HL-60 (cell line): ENCODE measurements at regions not wholly inside any gene's neighbourhood (a gene's known extent, or its start where the extent isn't known, plus 50 kb on each side); places are given as distances from the start of the nearest gene placed in this dataset.

Experiments used
- DNase-seq, 2 experiments: peaks; one replicate each; pipeline ENCODE4 v3.0.0-alpha.2; 2010 to 2020; ENCODE audit warnings: low read depth in 1 of 2, low spot score in 1 of 2
- H3K27ac ChIP-seq: fragments of 250-450 bp; sonication (Bioruptor Pico); replicated peaks from 2 replicates; pipeline ENCODE4 v1.5.1; 2020; ENCODE audit warnings: mild to moderate bottlenecking, moderate library complexity
- H3K27me3 ChIP-seq: fragments of 250-450 bp; sonication (Bioruptor Pico); 2 replicates; pipeline ENCODE4 v1.5.1; 2021; ENCODE audit warnings: mild to moderate bottlenecking, moderate library complexity; ENCODE audit not compliant: insufficient read depth, poor library complexity, severe bottlenecking
- H3K4me3 ChIP-seq: replicated peaks from 2 replicates; pipeline ENCODE4 v1.5.1; 2011; ENCODE audit warnings: mild to moderate bottlenecking, control low read depth, low read length; ENCODE audit not compliant: insufficient read depth
- CTCF ChIP-seq: IDR thresholded peaks from one replicate; pipeline ENCODE4 v1.5.1; 2011; ENCODE audit warnings: low read length, control low read depth, inconsistent platforms; ENCODE audit not compliant: insufficient read depth
- GABPA ChIP-seq: IDR thresholded peaks from 2 replicates; pipeline ENCODE4 v1.6.1; 2012; ENCODE audit warnings: low read depth
- POLR2AphosphoS5 ChIP-seq: IDR thresholded peaks from 2 replicates; pipeline ENCODE4 v1.6.1; 2012; ENCODE audit warnings: low read depth
- REST ChIP-seq: IDR thresholded peaks from 2 replicates; pipeline ENCODE4 v1.6.1; 2012; ENCODE audit warnings: low read depth; ENCODE audit not compliant: insufficient replicate concordance
- SPI1 ChIP-seq: IDR thresholded peaks from 2 replicates; pipeline ENCODE4 v1.6.1; 2012; ENCODE audit warnings: low read depth, mild to moderate bottlenecking, borderline replicate concordance

- no peaks in the 10 kb centered on the region for H3K27me3 ChIP-seq
- no peak overlapping the region for H3K27ac ChIP-seq
- no peak for DNase-seq
- no peak overlapping the region for H3K4me3 ChIP-seq
- TF ChIP-seq CTCF: no peak
- TF ChIP-seq SPI1: no peak
- TF ChIP-seq GABPA: no peak
- no peak for TF ChIP-seq REST
- no peak for TF ChIP-seq POLR2AphosphoS5
These were observed 588.3 kb upstream of the SGCG start for GRCh38 chr13:22592515-22592914.

DNA sequence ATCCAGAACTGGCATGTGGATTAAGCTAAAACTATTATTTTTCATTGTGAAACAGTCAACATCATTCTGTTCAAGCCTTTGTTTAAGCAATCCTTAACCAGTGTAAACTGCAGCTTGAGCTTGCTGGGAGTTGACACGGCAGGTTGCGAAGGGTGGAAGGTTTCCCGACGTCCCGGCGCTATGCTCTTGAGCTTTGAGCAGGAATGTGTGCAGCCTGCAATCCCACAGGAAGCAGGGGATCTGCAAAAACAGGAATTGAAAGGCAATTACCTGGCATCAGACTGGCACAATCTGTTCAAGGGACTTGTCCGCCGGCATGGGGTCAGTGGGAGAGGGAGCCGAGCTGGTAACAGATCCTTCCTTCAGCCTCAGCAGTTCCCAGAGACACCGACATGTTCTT, 586.7 kb upstream of the SGCG start:
- no peak for TF ChIP-seq CTCF
- TF ChIP-seq POLR2AphosphoS5: no peak
- no peak for TF ChIP-seq SPI1
- no peak for TF ChIP-seq GABPA
- TF ChIP-seq REST: no peak
- Histone ChIP-seq H3K4me3 (no peak overlapping the region), H3K27ac (no peak overlapping the region), H3K27me3 (no peaks in the 10 kb centered on the region)
- DNase-seq: no peak

- H3K27me3 ChIP-seq: no peaks in the 10 kb centered on the region
- TF ChIP-seq GABPA (no peak), SPI1 (no peak), CTCF (no peak), REST (no peak), POLR2AphosphoS5 (no peak)
- H3K27ac ChIP-seq: no peak overlapping the region
- H3K4me3 ChIP-seq: no peak overlapping the region
- no peak for DNase-seq
These were observed 584.5 kb upstream of the SGCG start for GRCh38 chr13:22596171-22596863.
